DOHH2 (cell line): ENCODE measurements at regions not wholly inside any gene's neighbourhood (a gene's known extent, or its start where the extent isn't known, plus 50 kb on each side); places are given as distances from the start of the nearest gene placed in this dataset.

Source experiments
- CTCF ChIP-seq: fragments of 200-600 bp; sonication (generic); IDR thresholded peaks from one replicate; pipeline ENCODE4 v1.5.1; 2014; ENCODE audit warnings: antibody characterized with exemption, mild to moderate bottlenecking, low read depth, low read length; ENCODE audit not compliant: poor library complexity, severe bottlenecking
- EZH2phosphoT487 ChIP-seq: fragments of 200-600 bp; sonication (generic); IDR thresholded peaks from 2 replicates; pipeline ENCODE4 v1.6.1; 2017; ENCODE audit warnings: borderline replicate concordance, mild to moderate bottlenecking, antibody characterized with exemption, low read length, moderate library complexity, mixed read lengths

- TF ChIP-seq EZH2phosphoT487: no peak
- no peak for TF ChIP-seq CTCF
Measured at GRCh38 chr18:72261590-72261989, 282.6 kb downstream of the CBLN2 start.
